ENCODE measurements at regions not wholly inside any gene's neighbourhood (a gene's known extent, or its start where the extent isn't known, plus 50 kb on each side); places are given as distances from the start of the nearest gene placed in this dataset.
"Not testable (repeated sequence)": the region's sequence is repeated elsewhere in the genome, so short reads cannot be mapped to it uniquely, and the experiment has no call there.

DNA sequence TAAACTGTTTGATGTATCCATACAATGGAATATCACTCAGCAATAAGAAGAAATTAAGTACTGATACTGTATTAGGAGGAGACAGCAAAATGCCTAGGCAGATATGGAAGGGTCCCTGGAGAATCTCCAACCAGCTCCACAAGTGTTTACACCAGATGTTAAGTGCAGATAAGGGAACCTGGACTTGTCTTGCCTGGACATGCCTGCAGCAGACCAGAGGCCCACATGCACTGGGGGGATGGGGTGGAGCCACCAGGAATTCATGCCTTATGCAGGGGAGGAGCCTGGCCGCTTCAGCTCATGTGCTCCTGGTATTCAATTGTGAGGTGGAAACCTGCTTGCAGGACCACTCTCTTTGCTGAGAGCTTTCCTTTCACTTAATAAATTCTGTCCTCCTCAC lies 287.6 kb downstream of the LIPI start:
- not testable (repeated sequence) for DNase-seq (ENCODE audit: low read depth in 2 of 2)

DNA sequence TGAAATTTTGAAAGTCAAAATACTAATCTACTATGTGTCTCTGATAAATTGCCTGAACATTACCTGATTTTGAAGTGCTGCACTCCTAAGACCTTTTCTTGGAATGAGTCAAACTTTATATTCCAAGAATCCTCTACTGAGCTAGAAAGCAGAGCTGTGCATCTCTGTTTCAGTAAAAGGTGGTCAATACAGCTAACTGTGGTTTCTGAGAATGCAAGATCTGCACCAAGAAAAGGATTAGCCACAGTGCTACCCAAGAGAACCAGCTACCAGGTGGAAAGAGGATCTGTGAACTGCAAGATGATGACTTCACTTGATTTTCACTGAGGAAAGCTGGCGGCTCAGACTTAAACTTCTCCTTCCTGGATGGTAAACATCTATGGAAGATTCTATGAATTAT lies 289.3 kb downstream of the LIPI start:
- DNase-seq (ENCODE audit: low read depth in 2 of 2): not testable (repeated sequence)

DNA sequence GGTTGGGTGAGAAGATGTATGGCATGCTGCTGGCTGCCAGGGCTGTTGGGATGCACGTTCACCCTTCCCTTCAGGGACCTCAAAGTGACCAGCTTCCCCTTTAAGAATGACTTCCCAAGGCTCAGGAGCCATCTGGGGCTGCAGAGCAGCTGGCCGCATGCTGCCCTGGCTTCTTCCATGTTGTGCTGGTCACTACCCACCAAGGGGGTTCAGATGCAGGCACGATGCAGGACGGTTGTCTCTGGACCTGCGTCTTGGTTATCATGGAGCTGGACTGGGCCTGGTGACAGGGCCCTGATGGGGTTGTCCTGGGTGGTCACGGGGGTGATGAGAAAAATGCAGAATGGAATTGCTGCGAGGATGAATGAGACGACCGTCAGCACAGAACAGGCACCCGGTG lies 297.8 kb downstream of the POTED start:
- not testable (repeated sequence) for DNase-seq (ENCODE audit: low read depth in 2 of 2)

DNA sequence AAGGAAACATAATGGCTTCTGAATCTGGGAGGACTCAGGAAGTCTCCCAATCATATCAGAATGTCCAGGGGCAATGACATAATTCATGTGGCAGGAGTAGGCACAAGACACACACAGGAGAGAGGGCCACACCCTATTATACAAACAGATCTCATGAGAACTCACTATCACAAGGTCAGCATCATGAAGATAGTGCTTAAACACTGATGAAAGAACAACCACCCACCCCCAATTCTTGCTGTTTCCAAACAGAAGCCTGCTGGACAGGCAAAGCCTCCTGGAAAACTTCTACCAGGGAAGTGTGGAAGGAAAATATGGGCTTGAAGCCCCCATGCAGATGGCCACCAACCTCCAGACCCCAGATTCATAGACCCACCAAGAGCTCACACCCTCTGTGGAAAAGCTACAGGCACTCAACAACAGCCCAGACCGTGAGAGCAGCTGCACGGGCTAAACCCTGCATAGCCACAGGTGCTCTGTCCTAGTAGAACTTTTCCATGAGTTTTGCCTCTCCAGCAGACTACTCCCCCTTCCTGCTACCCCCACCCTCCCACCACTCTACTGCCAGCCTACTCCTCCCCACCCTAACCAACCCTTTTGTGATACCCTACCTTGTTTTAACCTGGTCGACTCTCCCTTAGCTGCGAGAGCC lies 287.1 kb downstream of the POTED start:
- not testable (repeated sequence) for DNase-seq (ENCODE audit: low read depth in 2 of 2)

DNA sequence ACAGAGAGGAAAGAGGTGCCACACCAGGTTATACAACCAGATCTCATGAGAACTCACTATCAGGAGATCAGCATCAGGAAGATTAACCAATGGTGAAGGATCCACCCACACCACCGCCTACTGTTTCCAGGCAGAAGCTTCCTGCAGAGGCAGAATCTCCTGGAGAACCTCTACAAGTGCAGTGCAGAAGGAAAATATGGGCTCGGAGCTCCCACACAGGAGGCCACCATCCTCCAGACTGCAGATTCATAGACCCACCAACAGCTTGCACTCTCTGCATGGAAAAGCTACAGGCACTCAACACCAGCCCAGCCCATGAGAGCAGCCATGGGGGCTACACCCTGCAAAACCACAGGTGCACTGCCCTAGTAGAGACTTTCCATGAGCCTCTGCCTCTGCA lies 284.0 kb downstream of the POTED start:
- not testable (repeated sequence) for DNase-seq (ENCODE audit: low read depth in 2 of 2)

DNA sequence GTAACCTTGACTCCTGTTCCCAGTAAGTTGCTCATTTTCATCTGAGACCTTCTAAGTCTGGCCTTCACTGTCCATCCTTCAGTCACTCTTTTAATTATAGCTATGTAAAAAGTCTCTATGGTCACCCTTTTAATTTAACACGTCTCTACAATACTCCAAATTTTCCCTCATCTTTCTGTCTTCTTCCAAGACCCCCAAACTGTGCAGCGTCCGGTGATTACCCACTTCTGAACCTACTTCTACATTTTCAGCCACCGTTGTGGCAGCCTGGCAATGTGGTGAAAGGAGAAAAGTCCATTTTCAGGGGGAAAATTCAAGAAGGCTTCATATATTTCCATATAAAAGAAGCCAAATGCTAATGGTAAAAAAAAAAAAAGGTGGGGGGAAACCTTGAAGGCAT lies 283.4 kb downstream of the POTED start:
- DNase-seq (ENCODE audit: low read depth in 2 of 2): not testable (repeated sequence)

DNA sequence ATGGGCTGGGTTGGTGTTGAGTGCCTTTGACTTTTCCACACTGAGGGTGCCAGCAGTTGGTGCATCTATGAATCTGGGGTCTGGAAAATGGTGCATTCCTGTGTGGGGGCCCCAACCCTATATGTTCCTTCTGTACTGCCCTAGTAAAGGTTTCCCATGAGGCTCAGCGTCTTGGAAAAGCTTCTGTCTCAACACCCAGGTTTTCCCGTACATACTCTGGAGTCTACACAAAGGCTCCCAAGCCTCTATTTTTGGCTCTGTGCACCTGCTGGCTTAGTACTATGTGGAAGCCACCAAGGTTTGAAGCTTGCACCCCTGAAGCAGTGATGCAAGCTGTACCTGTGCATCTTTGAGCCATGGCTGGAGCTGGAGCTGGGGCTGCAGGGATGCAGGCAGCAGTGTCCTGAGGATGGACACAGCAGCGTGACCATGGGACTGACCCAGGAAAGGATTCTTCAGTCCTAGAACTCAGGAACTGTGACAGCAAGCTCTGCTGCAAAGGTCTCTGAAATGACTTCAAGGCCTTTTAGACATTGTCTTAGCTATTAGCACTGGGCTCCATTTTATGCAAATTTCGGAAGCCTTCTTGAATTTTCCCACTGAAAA lies 282.7 kb downstream of the POTED start:
- not testable (repeated sequence) for DNase-seq (ENCODE audit: low read depth in 2 of 2)

DNA sequence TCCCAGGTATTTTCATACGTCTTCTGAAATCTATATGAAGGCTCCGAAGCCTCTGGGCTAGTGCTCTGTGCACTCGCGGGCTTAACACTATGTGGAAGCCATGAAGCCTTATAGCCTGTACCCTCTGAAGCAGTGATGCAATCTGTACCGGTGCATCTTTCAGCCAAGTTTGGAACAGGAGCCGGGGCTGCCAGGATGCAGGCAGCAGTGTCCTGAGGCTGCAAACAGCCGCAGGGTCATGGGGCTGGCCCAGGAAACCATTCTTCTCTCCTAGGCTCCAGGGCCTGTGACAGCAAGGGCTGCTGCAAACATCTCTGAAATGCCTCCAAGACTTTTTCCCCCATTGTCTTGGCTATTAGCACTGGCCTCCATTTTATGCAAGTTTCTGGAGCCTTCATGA lies 279.6 kb downstream of the POTED start:
- DNase-seq (ENCODE audit: low read depth in 2 of 2): not testable (repeated sequence)

DNA sequence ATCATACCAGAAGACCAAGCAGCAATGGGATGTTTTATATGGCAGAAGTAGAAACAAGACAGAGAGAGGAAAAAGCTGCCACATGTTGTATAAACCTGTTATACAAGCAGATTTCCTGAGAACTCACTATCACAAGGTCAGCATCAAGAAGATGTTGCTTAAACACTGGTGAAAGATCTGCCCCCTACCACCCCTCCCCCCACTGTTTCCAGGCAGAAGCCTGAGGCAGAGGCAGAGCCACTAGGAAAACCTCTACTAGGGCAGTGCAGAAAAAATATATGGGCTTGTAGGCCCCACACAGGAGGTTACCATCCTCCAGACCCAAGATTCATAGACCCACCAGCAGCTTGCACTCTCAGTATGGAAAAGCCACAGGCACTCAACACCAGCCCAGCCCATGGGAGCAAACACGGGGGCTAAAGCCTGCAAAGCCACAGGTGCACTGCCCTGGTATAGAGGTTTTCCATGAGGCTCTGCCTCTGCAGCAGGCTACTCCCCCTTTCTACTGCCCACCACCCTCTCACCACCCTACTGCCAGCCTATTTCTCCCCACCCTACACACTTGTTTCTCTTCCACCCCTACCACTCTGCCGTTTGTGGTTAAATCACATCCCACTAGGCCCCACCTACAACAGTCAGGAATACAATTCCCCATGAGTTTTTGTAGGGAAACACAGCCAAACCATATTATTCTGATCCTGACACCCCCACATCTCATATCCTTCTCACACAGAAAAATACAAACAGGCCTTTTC lies 274.2 kb downstream of the POTED start:
- DNase-seq (ENCODE audit: low read depth in 2 of 2): not testable (repeated sequence)

DNA sequence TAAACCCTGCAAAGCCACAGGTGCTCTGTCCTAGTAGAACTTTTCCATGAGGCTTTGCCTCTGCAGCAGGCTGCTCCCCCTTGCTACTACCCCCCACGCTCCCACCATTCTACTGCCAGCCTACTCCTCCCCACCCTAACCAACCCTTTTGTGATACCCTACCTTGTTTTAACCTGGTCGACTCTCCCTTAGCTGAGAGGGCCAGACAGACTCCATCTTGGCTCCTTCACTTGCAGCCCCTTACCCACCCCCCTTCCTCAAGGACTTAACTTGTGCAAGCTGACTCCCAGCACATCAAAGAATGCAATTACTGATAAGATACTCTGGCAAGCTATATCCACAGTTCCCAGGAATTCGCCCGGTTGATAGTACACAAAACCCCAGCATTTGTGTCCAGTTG lies 267.9 kb downstream of the POTED start:
- DNase-seq (ENCODE audit: low read depth in 2 of 2): not testable (repeated sequence)

DNA sequence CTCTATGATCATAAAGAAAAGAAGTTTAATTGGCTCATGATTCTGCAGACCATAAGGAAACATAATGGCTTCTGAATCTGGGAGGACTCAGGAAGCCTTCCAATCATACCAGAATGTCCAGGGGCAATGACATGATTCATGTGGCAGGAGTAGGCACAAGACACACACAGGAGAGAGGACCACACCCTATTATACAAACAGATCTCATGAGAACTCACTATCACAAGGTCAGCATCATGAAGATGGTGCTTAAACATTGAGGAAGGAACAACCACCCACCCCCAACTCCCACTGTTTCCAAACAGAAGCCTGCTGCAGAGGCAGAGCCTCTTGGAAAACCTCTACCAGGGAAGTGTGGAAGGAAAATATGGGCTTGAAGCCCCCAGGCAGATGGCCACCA lies 267.4 kb downstream of the POTED start:
- DNase-seq (ENCODE audit: low read depth in 2 of 2): not testable (repeated sequence)

DNA sequence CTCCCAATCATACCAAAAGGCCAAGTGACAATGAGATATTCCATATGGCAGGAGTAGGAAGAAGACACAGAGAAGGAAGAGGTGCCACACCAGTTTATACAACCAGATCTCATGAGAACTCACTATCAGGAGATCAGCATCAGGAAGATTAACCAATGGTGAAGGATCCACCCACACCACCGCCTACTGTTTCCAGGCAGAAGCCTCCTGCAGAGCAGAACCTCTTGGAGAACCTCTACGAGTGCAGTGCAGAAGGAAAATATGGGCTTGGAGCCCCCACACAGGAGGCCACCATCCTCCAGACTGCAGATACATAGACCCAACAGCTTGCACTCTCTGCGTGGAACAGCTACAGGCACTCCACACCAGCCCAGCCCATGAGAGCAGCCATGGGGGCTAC lies 264.4 kb downstream of the POTED start:
- not testable (repeated sequence) for DNase-seq (ENCODE audit: low read depth in 2 of 2)

DNA sequence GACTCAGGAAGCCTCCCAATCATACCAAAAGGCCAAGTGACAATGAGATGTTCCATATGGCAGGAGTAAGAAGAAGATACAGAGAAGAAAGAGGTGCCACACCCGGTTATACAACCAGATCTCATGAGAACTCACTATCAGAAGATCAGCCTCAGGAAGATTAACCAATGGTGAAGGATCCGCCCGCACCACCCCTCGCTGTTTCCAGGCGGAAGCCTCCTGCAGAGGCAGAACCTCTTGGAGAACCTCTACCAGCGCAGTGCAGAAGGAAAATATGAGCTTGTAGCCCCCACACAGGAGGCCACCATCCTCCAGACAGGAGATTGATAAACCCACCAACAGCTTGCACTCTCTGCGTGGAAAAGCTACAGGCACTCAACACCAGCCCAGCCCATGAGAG lies 245.1 kb downstream of the POTED start:
- DNase-seq (ENCODE audit: low read depth in 2 of 2): no peak

DNA sequence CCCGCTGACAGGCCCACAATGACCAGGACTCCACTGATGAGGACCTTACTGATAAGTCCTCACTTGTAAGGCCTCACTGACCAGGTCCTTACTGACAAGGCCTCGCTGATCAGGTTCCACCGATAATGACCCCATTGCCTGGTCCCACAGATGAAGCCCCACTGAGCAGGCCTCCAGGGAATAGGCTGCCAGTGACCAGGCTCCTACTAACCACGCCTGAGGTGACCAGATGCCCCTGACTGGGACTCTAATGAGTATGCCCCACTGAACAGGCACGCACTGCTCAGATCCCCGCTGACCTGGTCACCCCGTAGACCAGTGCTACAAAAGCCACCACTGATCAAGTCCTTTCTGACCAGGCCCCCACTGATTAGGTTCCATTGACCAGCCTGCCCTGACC lies 241.2 kb downstream of the POTED start:
- DNase-seq (ENCODE audit: low read depth in 2 of 2): not testable (repeated sequence)

DNA sequence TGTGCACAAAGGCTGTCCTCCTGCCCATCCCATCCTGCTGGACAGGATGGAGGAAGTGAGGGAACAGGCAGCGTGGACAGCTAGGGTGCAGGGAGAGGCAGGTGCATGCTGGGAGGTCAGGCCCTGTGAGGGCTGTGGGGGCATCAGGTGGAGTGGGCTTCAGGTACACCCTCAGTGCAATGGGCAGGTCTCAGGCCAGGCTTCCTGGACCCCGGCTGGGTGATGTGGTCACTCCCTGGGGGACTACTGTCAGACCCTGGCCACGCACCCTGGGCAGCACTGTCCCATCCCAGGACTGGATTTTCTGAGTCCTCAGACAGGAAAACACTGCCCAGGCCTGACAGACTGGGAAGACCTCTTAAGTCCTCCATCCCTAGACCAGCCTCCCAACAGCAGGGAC lies 239.9 kb downstream of the POTED start:
- DNase-seq (ENCODE audit: low read depth in 2 of 2): not testable (repeated sequence)

DNA sequence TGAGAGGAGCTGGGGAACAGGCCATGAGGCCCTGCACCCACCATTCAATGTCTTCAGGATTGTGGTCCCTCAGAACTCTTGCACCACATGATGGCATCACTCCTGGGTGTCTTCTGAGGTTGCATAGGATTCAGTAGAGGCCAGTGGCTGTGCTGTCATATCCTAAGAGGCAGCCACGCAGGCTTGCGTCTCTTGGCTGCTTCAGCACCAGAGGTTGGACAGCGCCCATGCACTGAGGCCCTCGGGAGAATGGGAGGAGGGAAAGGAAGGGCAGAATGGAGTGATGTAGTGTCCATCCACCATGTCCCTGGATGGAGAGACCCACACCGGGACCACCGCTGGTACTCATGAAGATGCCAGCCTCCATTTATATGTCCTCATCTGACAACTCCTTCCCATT lies 237.1 kb downstream of the POTED start:
- DNase-seq (ENCODE audit: low read depth in 2 of 2): not testable (repeated sequence)

DNA sequence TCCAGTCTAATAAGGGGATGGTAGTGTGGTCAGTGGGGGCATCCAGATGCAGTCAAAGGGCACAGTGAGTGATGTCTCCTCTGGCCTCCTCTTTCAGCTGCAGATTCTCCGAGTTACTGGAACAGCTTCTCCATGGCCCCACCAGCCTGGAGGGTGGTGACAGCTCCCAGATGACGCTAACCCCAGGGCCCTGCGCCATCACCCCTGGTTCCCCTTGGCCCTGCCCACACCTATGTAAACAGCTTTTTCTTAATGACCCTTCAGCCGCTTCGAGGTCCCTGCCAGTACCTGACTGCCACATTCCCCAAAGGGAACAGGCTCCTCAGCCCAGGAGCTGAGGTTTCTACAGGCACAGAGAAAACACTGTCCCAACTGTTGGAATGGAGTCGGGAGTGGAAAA lies 235.0 kb downstream of the POTED start:
- not testable (repeated sequence) for DNase-seq (ENCODE audit: low read depth in 2 of 2)

DNA sequence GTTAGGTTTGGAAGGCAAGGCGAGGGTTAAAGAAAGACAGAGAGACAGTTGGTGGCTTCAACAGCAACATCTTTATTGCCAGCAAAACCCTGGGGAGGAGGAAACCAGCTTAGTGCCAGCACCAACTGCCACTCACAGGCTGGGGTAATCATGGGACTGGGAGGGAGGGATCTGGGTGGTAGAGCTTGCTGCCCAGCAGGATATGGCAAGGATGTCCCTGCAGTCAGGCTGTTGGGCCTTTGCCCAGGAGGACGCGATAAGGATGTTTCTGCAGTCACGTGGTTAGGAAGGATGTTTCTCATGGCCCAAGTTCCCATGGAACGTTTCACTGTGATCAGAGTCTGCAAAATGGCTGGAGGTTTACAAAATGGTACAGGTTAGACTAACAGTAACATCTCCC lies 233.5 kb downstream of the POTED start:
- DNase-seq (ENCODE audit: low read depth in 2 of 2): not testable (repeated sequence)

DNA sequence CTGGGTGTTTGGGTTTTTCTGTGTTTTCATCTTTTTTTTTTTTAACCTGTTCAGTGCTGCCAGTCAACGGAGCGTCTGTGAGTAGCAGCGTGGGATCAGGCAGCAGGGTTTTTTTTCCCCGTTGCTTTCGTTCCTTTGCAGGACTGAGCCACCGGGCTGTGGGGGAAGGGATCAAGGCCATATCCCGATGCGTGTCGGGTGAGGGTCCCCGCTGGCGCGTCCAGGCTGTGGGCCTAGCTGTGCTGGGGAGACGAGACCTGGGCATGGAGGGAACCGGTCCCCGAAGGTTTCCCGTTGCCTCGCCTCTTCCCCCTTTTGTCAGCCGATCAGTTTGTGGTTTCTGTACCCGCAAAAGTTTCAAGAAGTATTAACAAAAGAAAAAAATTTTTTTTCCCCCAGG lies 218.1 kb downstream of the POTED start:
- DNase-seq (ENCODE audit: low read depth in 2 of 2): not testable (repeated sequence)

DNA sequence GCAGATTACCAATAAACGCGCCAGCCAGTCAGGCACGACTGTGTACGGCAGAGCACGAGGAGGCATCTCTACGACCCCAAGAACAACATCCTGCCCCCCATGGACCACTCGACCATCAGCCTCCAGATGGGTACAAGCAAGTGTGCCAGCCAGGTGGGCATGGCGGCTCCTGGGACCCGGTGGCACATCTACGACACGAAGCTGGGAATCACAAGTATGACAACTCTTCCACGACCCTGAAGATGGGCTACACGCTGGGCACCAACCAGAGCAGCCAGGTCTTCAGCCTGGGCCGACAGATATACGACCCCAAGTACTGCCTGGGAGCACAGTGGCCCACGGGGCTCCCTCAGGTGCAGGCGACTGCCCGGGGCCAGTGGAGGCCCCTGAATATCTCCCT lies 217.6 kb downstream of the POTED start:
- DNase-seq (ENCODE audit: low read depth in 2 of 2): no peak

DNA sequence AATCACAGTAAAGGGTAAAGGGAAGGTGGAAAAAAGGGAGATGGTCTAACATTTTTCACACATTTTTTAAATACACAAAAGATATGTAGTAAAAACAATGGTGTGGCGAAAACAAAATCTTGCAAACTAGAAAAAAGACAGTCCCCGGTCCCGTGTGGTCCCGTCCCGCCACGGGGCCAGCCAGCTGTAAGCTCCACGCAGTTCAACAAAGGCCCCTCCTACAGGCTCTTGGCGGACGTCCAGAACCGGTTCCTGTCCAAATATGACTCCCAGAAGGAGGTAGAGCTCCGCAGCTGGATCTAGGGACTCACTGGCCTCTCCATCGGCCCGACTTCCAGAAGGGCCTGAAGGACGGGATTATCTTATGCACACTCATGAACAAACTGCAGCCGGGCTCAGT lies 216.9 kb downstream of the POTED start:
- DNase-seq (ENCODE audit: low read depth in 2 of 2): not testable (repeated sequence)

DNA sequence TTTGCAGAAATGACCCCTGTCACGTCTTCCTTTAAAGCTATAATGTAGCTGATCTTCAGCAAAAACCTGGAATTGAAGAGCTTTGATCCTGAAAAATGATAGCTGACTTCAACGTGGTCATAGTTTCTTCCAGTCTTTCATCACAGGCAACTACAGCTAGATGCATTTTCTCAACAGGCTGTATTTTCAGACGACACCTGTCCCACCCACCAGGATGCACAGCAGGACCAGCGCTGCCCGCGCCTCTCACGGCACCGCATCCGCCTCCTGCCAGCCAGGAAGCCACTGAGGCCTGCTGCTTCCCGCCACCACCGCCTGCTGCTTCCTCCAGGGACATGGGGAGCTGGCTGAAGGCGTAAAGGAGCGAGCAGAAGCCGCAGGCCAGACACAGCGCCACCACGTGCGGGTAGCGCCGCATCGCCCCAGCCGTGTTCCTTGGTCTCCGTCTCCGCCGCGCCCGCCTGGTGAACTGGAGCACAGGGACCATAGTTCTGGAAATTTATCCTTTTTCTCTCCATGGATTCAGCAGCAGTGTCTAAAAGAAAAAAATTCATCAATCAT lies 215.7 kb downstream of the POTED start:
- not testable (repeated sequence) for DNase-seq (ENCODE audit: low read depth in 2 of 2)

DNA sequence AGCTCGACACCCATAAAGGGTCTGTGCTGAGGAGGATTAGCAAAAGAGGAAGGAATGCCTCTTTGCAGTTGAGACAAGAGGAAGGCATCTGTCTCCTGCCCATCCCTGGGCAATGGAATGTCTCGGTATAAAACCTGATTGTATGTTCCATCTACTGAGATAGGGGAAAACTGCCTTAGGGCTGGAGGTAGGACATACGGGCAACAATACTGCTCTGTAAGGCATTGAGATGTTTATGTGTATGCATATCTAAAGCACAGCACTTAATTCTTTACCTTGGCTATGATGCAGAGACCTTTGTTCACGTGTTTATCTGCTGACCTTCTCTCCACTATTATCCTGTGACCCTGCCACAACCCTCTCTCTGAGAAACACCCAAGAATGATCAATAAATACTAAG lies 210.7 kb downstream of the POTED start:
- not testable (repeated sequence) for DNase-seq (ENCODE audit: low read depth in 2 of 2)
